GM10248 (cell line): ENCODE measurements at regions not wholly inside any gene's neighbourhood (a gene's known extent, or its start where the extent isn't known, plus 50 kb on each side); places are given as distances from the start of the nearest gene placed in this dataset.

Source experiments
- CTCF ChIA-PET: fragments of 300-600 bp; sonication (Branson Sonifier 250); formaldehyde crosslinking; extraction: SDS; loops from one replicate; lab custom pipeline; 2021; ENCODE audit warnings: antibody characterized with exemption; lab: Yijun Ruan, JAX
- POLR2A ChIA-PET: fragments of 350-650 bp; sonication (Branson Sonifier 250); formaldehyde crosslinking; extraction: SDS; loops from one replicate; lab custom pipeline; 2020; ENCODE audit warnings: antibody characterized with exemption; lab: Yijun Ruan, JAX
- DNase-seq: peaks from one replicate; pipeline ENCODE4 v3.0.0; 2012; ENCODE audit errors: extremely low spot score
- CTCF ChIP-seq: IDR thresholded peaks from 2 replicates; pipeline ENCODE4 v1.5.1; 2012; ENCODE audit warnings: mild to moderate bottlenecking, low read depth; ENCODE audit errors: extremely low read depth, missing control alignments, control extremely low read depth

- ChIA-PET CTCF (no interaction called here), POLR2A (no interaction called here)
- TF ChIP-seq CTCF: no peak
- DNase-seq: no peak
Measured at GRCh38 chr7:12974451-12975166, 287.2 kb downstream of the ARL4A start.

GRCh38 chr7:12975412-12975811, 288.0 kb downstream of the ARL4A start:
- CTCF ChIA-PET: interaction anchor here (1.3 kb wide), 1 partner anchor 71 kb away, joined by 3 read pairs; no protein-coding TSS in a partner anchor
- POLR2A ChIA-PET: no interaction called here
- DNase-seq: no peak
- TF ChIP-seq CTCF: no peak

- ChIA-PET CTCF (no interaction called here), POLR2A (no interaction called here)
- no peak for DNase-seq
- TF ChIP-seq CTCF: no peak
Measured at GRCh38 chr7:12979181-12979580, 291.7 kb downstream of the ARL4A start.

GRCh38 chr7:12982178-12982577, 294.7 kb downstream of the ARL4A start:
- DNase-seq: no peak
- ChIA-PET POLR2A (no interaction called here), CTCF (interaction anchor here (1.4 kb wide), 1 partner anchor 8 kb away, joined by 4 read pairs; no protein-coding TSS in a partner anchor)
- no peak for TF ChIP-seq CTCF

GRCh38 chr7:12984117-12984516, 296.7 kb downstream of the ARL4A start:
- no peak for TF ChIP-seq CTCF
- ChIA-PET POLR2A (no interaction called here), CTCF (no interaction called here)
- DNase-seq: no peak

- DNase-seq: no peak
- CTCF ChIA-PET: no interaction called here
- no peak for TF ChIP-seq CTCF
- POLR2A ChIA-PET: no interaction called here
Measured at GRCh38 chr7:12985228-12985627, 297.8 kb downstream of the ARL4A start.
